Neural progenitor cell (in vitro differentiated cells): ENCODE measurements at regions not wholly inside any gene's neighbourhood (a gene's known extent, or its start where the extent isn't known, plus 50 kb on each side); places are given as distances from the start of the nearest gene placed in this dataset.
"Not testable (repeated sequence)": the region's sequence is repeated elsewhere in the genome, so short reads cannot be mapped to it uniquely, and the experiment has no call there.

Source experiments
- DNase-seq: peaks from one replicate; pipeline ENCODE4 v3.0.0-alpha.2; 2016; ENCODE audit warnings: low spot score
- H2AFZ ChIP-seq: fragments of 200-600 bp; sonication (generic); replicated peaks from 2 replicates; pipeline ENCODE4 v1.6.1; 2016; ENCODE audit warnings: antibody characterized with exemption
- H3F3A ChIP-seq: fragments of 200-600 bp; sonication (generic); 2 replicates; pipeline ENCODE4 v1.6.1; 2016; ENCODE audit warnings: antibody characterized with exemption, low read depth
- H3K27ac ChIP-seq: fragments of 200-600 bp; sonication (generic); 2 replicates; pipeline ENCODE4 v1.5.1; 2016; ENCODE audit warnings: mild to moderate bottlenecking
- H3K27me3 ChIP-seq: fragments of 200-600 bp; sonication (generic); 2 replicates; pipeline ENCODE4 v1.6.1; 2016; ENCODE audit warnings: mild to moderate bottlenecking, moderate library complexity
- H3K36me3 ChIP-seq: fragments of 200-600 bp; sonication (generic); 2 replicates; pipeline ENCODE4 v1.5.1; 2016
- H3K4me1 ChIP-seq: fragments of 200-600 bp; sonication (generic); 2 replicates; pipeline ENCODE4 v1.6.1; 2016; ENCODE audit warnings: mixed run types
- H3K4me2 ChIP-seq: fragments of 200-600 bp; sonication (generic); 2 replicates; pipeline ENCODE4 v1.6.1; 2016
- H3K4me3 ChIP-seq: fragments of 200-600 bp; sonication (generic); 2 replicates; pipeline ENCODE4 v1.5.1; 2016
- H3K79me2 ChIP-seq: fragments of 200-600 bp; sonication (generic); 2 replicates; pipeline ENCODE4 v1.6.1; 2016; ENCODE audit warnings: low read depth
- H3K9ac ChIP-seq: fragments of 200-600 bp; sonication (generic); 2 replicates; pipeline ENCODE4 v1.6.1; 2016
- H3K9me3 ChIP-seq: fragments of 200-600 bp; sonication (generic); 2 replicates; pipeline ENCODE4 v1.5.1; 2016; ENCODE audit warnings: low read depth
- H4K20me1 ChIP-seq: fragments of 200-600 bp; sonication (generic); 2 replicates; pipeline ENCODE4 v1.6.1; 2016; ENCODE audit warnings: low read depth
- H3K27ac Mint-ChIP-seq: 3 replicates; pipeline ENCODE4 v1.8.0; 2021; ENCODE audit warnings: mixed read lengths
- H3K27me3 Mint-ChIP-seq: 2 replicates; pipeline ENCODE4 v1.8.0; 2022; ENCODE audit warnings: low read depth, mild to moderate bottlenecking, inconsistent platforms, moderate library complexity, mixed read lengths; ENCODE audit not compliant: insufficient read depth
- H3K36me3 Mint-ChIP-seq: 3 replicates; pipeline ENCODE4 v1.8.0; 2021; ENCODE audit warnings: mixed read lengths
- H3K4me1 Mint-ChIP-seq: 3 replicates; pipeline ENCODE4 v1.8.0; 2021; ENCODE audit warnings: mixed read lengths
- H3K4me3 Mint-ChIP-seq: 3 replicates; pipeline ENCODE4 v1.8.0; 2021; ENCODE audit warnings: mild to moderate bottlenecking, moderate library complexity, mixed read lengths
- H3K9me3 Mint-ChIP-seq: 3 replicates; pipeline ENCODE4 v1.8.0; 2020; ENCODE audit warnings: mixed read lengths
- EZH2 ChIP-seq: fragments of 200-600 bp; sonication (generic); IDR thresholded peaks from 2 replicates; pipeline ENCODE4 v1.6.1; 2017; ENCODE audit warnings: antibody characterized with exemption, mild to moderate bottlenecking, moderate library complexity
- EZH2phosphoT487 ChIP-seq: fragments of 200-600 bp; sonication (generic); IDR thresholded peaks from 2 replicates; pipeline ENCODE4 v1.6.1; 2017; ENCODE audit warnings: antibody characterized with exemption
- TF ChIP-seq, protein P1 (sequence below): fragments of 200-600 bp; sonication (generic); IDR thresholded peaks from 2 replicates; pipeline ENCODE4 v1.5.1; 2017; ENCODE audit warnings: antibody characterized with exemption, mild to moderate bottlenecking

DNA sequence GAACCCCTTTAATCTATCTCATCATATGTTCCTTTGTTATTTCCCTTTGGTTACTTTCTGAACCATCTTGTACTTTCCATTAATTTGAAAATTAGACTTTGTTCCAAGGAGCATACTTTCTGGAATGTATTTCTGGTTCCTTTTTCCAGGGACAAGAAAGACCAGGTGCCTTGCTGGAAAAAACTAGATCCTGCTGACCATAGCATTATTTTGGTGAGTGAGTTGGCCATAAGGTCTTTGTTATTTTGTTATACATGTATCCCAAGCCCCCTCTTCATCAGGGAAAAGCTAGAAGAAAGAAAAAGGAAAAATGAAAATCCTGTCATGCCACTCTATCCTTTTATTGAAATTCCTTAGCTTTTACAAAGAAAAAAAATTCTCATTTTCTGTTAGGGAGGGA, 228.1 kb upstream of the TFPI start:
- Histone ChIP-seq H3K4me1 (no peaks in the 10 kb centered on the region), H3K27me3 (no peaks in the 10 kb centered on the region), H3F3A (no peaks in the 10 kb centered on the region), H3K9me3 (no peaks in the 10 kb centered on the region), H3K9ac (no peak overlapping the region), H3K27ac (no peak overlapping the region), H3K79me2 (no peaks in the 10 kb centered on the region), H4K20me1 (no peaks in the 10 kb centered on the region), H3K36me3 (no peaks in the 10 kb centered on the region), H2AFZ (no peak overlapping the region), H3K4me3 (no peak overlapping the region), H3K4me2 (no peak overlapping the region)
- H3K27ac Mint-ChIP-seq, result no peak overlapping the region
- DNase-seq, result no peak
- H3K4me1 Mint-ChIP-seq, result no peaks in the 10 kb centered on the region
- H3K4me3 Mint-ChIP-seq, result no peak overlapping the region
- no peaks in the 10 kb centered on the region for H3K27me3 Mint-ChIP-seq
- TF ChIP-seq, protein P1, sequence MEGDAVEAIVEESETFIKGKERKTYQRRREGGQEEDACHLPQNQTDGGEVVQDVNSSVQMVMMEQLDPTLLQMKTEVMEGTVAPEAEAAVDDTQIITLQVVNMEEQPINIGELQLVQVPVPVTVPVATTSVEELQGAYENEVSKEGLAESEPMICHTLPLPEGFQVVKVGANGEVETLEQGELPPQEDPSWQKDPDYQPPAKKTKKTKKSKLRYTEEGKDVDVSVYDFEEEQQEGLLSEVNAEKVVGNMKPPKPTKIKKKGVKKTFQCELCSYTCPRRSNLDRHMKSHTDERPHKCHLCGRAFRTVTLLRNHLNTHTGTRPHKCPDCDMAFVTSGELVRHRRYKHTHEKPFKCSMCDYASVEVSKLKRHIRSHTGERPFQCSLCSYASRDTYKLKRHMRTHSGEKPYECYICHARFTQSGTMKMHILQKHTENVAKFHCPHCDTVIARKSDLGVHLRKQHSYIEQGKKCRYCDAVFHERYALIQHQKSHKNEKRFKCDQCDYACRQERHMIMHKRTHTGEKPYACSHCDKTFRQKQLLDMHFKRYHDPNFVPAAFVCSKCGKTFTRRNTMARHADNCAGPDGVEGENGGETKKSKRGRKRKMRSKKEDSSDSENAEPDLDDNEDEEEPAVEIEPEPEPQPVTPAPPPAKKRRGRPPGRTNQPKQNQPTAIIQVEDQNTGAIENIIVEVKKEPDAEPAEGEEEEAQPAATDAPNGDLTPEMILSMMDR, result no peak
- TF ChIP-seq EZH2, result no peak
- no peak for TF ChIP-seq EZH2phosphoT487
- no peaks in the 10 kb centered on the region for H3K36me3 Mint-ChIP-seq
- H3K9me3 Mint-ChIP-seq, result no peaks in the 10 kb centered on the region

- Histone ChIP-seq H3K9me3 (no peaks in the 10 kb centered on the region), H3K4me2 (no peak overlapping the region), H3K9ac (no peak overlapping the region), H3K4me1 (no peaks in the 10 kb centered on the region), H3K27ac (no peak overlapping the region), H3K4me3 (no peak overlapping the region), H3K79me2 (no peaks in the 10 kb centered on the region), H3K36me3 (no peaks in the 10 kb centered on the region), H2AFZ (no peak overlapping the region), H3F3A (no peaks in the 10 kb centered on the region), H4K20me1 (no peaks in the 10 kb centered on the region), H3K27me3 (no peaks in the 10 kb centered on the region)
- H3K9me3 Mint-ChIP-seq, result no peaks in the 10 kb centered on the region
- no peak for TF ChIP-seq EZH2phosphoT487
- TF ChIP-seq EZH2, result no peak
- TF ChIP-seq, protein P1, result no peak
- DNase-seq, result no peak
- no peaks in the 10 kb centered on the region for H3K4me1 Mint-ChIP-seq
- no peaks in the 10 kb centered on the region for H3K36me3 Mint-ChIP-seq
- H3K27me3 Mint-ChIP-seq, result no peaks in the 10 kb centered on the region
- no peak overlapping the region for H3K27ac Mint-ChIP-seq
- no peak overlapping the region for H3K4me3 Mint-ChIP-seq
These were observed 229.2 kb upstream of the TFPI start for GRCh38 chr2:187783446-187783845.

DNA sequence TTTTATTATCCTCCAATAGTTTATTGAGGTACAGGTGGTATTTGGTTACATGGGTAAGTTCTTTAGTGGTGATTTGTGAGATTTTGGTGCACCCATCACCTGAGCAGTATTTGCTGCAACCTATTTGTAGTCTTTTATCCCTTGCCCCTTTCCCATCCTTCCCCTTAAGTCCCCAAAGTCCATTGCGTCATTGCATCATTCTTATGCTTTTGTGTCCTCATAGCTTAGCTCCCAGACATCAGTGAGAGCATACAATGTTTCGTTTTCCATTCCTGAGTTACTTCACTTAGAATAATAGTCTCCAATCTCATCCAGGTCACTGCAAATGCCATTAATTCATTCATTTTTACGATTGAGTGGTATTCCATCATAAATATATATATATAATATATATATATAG, 229.9 kb upstream of the TFPI start:
- H3K79me2 ChIP-seq, DNase-seq, H2AFZ ChIP-seq, H3K4me2 ChIP-seq, H4K20me1 ChIP-seq, H3K9me3 Mint-ChIP-seq, H3K27me3 Mint-ChIP-seq, H3K4me3 ChIP-seq, H3F3A ChIP-seq, H3K36me3 ChIP-seq, H3K4me1 ChIP-seq, H3K27me3 ChIP-seq, H3K4me3 Mint-ChIP-seq, H3K27ac Mint-ChIP-seq, H3K4me1 Mint-ChIP-seq, H3K36me3 Mint-ChIP-seq, H3K9ac ChIP-seq, H3K27ac ChIP-seq, H3K9me3 ChIP-seq: not testable (repeated sequence)

DNA sequence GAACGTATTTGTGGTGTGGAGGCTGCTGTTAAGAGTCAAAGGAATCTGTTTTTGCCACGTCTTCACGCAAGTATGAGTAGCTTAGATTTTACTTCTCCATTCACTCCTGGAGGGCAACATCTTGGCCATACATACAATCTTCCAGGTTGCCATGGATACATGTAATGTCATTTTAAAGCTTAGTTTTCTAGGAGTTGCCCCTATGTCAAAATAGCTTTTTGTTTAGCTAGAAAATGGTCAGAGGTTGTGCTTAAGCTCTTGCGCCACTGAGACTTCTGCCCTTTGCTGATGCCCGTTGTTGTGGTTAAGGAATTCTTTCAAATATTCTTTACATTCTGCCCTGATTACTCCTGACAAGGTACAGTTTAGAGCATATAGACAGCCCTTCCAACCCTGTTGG, 245.4 kb upstream of the TFPI start:
- H3K27ac Mint-ChIP-seq, result no peak overlapping the region
- no peaks in the 10 kb centered on the region for H4K20me1 ChIP-seq
- DNase-seq, result no peak

More for the DNA sequence above, 245.4 kb upstream of the TFPI start:
- Histone ChIP-seq H3K4me3 (no peak overlapping the region), H2AFZ (no peak overlapping the region), H3K4me1 (no peaks in the 10 kb centered on the region), H3K79me2 (no peaks in the 10 kb centered on the region), H3K36me3 (no peaks in the 10 kb centered on the region), H3K27me3 (no peaks in the 10 kb centered on the region), H3K27ac (no peak overlapping the region), H3F3A (no peaks in the 10 kb centered on the region), H3K4me2 (no peak overlapping the region), H3K9me3 (no peaks in the 10 kb centered on the region), H3K9ac (no peak overlapping the region)
- Mint-ChIP-seq H3K9me3 (peaks cover 5% of the 10 kb centered on the region), H3K4me3 (no peak overlapping the region), H3K27me3 (no peaks in the 10 kb centered on the region), H3K36me3 (no peaks in the 10 kb centered on the region), H3K4me1 (peaks cover 3% of the 10 kb centered on the region)
- TF ChIP-seq, protein P1, result no peak
- TF ChIP-seq EZH2phosphoT487 (no peak), EZH2 (no peak)
